Fibroblast of pulmonary artery (primary cell): ENCODE measurements at regions not wholly inside any gene's neighbourhood (a gene's known extent, or its start where the extent isn't known, plus 50 kb on each side); places are given as distances from the start of the nearest gene placed in this dataset.
A peak's percentile ranks its signal among the peaks of the same experiment; 100 is the strongest.

ENCODE experiments used
- DNase-seq: peaks from one replicate; pipeline ENCODE4 v3.0.0-alpha.2; 2010; ENCODE audit warnings: low read depth
- H3K4me3 ChIP-seq: replicated peaks from 2 replicates; pipeline ENCODE4 v1.5.1; 2011; ENCODE audit warnings: low read depth, mild to moderate bottlenecking, control low read depth, low read length, moderate library complexity
- TF ChIP-seq, protein P1 (sequence below): IDR thresholded peaks from 2 replicates; pipeline ENCODE4 v1.5.1; 2011; ENCODE audit warnings: mild to moderate bottlenecking, control low read depth, low read length, inconsistent platforms; ENCODE audit errors: missing control alignments

DNA sequence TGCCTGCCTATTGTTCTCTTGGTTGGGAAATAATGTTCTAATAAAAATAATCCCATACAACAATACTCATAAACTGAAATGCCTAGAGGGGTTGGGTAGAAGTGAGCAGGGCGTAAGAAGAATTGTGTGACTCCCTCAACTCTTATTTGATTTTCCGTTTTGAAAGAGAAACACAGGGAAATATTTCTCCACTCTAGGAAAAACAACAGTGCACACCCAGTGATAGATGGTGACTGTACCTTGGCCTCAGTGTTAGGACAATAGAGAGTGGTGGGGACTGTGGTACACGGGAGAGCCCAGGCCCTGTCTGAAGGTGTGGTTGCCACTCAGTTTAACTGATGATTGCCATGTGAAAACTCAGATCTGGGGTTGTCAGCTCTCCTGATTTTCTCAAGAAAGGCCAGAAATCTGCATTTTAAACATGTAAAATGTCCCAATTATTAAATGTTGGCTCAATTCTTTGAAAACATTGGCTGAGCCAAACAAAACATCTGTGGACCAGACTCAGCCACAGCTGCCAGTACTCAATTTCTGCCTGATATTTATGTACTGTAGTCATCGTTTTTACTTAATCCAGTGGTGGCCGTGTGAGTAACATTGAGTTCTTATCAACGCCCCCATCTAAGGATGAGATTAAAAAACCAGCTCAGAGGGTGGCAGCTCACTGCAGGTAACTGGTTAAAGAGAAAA lies 103.8 kb upstream of the ZNF618 start:
- H3K4me3 ChIP-seq = no peak overlapping the region
- TF ChIP-seq, protein P1, sequence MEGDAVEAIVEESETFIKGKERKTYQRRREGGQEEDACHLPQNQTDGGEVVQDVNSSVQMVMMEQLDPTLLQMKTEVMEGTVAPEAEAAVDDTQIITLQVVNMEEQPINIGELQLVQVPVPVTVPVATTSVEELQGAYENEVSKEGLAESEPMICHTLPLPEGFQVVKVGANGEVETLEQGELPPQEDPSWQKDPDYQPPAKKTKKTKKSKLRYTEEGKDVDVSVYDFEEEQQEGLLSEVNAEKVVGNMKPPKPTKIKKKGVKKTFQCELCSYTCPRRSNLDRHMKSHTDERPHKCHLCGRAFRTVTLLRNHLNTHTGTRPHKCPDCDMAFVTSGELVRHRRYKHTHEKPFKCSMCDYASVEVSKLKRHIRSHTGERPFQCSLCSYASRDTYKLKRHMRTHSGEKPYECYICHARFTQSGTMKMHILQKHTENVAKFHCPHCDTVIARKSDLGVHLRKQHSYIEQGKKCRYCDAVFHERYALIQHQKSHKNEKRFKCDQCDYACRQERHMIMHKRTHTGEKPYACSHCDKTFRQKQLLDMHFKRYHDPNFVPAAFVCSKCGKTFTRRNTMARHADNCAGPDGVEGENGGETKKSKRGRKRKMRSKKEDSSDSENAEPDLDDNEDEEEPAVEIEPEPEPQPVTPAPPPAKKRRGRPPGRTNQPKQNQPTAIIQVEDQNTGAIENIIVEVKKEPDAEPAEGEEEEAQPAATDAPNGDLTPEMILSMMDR = no peak
- peak; percentile 64 for DNase-seq

DNA sequence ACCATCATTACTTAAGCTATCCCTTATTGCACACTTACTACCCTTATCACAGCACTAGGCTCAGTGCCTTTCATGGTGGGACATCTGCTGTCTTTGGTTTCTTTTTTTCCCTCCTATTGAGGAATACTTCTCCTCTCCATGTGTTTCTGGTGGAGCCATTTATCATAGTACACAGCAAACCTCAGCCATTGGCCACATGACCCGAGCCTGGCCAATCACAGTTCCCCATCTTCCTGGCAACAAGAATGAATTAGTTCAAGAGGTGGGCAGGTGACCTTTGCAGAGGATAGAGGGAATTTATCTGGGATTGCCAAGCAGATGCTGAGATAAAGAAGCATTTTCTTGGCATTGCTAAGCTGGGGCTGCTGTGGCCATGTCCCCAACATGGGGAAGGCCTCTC lies 101.1 kb upstream of the ZNF618 start:
- TF ChIP-seq, protein P1 = no peak
- H3K4me3 ChIP-seq = no peak overlapping the region
- no peak for DNase-seq

DNA sequence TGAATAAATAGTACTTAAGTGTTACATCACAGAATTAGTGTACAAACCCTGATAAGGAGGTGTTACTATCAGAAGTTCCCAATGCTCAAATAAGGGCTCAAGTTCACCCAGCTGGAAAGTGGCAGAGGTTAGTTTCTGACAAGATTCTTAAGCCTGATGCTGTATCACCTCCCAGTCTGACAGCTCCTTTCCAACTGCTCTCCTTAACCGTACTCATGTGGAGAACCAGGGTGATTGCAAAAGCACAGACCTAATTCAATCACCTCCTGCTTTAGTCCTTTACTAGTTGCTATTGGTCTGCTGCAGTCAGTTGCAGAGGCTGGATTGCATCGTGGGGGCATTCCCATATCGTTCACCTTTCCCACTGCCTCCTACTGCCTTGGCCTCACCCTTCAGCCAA lies 100.4 kb upstream of the ZNF618 start:
- DNase-seq = no peak
- no peak overlapping the region for H3K4me3 ChIP-seq
- TF ChIP-seq, protein P1 = no peak

DNA sequence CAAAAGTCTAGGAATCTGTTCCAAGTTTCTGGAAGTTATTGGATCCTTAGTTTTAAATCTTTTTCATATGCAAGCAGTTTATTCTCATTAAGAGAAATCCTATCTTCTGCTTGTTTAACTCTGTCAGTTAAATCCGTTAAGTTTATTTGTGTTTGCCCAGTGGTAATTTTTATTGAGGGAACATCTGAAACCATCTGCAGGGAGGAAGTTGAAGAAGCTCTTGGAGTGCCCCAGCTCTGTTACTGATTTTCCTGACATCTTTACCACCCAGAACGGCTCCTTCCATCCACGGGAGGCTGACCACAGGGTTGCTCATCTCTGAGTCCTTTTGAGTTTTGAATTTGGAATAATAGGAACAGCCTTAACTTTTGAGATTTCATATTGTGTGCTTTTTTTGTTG lies 99.9 kb upstream of the ZNF618 start:
- TF ChIP-seq, protein P1 = no peak
- no peak overlapping the region for H3K4me3 ChIP-seq
- DNase-seq = no peak

DNA sequence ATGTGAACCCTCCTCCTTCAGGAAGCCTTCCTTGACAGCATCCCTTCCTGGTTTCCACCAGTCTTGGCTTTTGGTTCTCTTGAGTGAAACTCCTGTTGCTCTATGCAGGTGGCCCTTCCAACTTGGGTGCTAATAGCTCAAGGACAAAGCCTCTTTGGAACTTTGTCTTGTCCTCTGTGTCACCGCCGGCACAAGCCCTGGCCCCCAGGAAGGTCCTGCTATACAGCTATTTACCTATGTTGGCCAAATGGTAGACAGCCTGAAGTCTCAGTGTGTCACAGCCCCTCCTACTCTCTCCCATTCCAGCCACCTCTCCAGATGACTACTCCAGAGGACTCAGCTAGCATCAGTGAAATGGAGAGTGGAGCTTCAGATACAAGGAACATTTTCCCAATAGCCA lies 94.7 kb upstream of the ZNF618 start:
- TF ChIP-seq, protein P1 = no peak
- no peak overlapping the region for H3K4me3 ChIP-seq
- no peak for DNase-seq

DNA sequence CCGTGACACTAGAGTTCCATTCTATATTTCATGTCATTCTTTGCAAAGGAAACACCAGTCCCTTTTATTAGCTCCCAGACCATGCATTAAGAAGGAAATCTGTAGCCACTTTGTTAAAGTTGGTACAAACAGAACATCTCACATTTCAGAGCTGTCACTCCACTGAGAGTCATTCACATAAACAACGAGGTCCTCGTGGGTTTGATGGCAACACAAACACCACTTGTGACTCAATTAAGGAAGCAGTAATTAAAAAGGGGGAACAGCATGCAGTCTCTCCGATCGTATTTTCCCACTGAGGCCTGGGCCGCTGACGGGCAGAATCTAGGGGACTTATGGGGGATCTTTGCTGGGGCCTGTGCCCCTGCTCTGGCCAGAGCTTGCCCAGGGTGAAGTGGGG lies 94.2 kb upstream of the ZNF618 start:
- TF ChIP-seq, protein P1 = no peak
- no peak for DNase-seq
- no peak overlapping the region for H3K4me3 ChIP-seq

DNA sequence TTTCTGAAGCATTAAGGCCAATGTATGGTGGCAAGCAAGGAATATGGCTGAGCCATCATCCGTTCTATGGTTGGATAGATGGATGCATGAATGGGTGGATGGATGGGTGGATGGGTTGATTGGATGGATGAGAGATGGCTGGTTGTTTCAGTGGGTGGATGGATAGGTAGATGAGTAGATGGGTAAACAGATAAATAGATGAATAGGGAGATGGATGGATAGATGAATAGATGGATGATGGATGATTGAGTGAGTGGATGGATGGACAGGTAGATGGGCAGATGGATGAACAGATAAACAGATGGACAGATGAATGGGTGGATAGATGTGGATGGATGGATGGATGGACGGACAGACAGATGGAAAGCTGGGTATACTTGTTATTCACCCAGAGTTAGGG lies 92.6 kb upstream of the ZNF618 start:
- TF ChIP-seq, protein P1 = no peak
- H3K4me3 ChIP-seq = no peak overlapping the region
- no peak for DNase-seq
